Type B pancreatic cell (in vitro differentiated cells): ENCODE measurements at regions not wholly inside any gene's neighbourhood (a gene's known extent, or its start where the extent isn't known, plus 50 kb on each side); places are given as distances from the start of the nearest gene placed in this dataset.

ENCODE experiments used
- DNase-seq: peaks from one replicate; pipeline ENCODE4 v3.0.0; 2021; ENCODE audit warnings: mixed read lengths; ENCODE audit not compliant: unreplicated experiment; ENCODE audit errors: extremely low spot score
- H3K27ac Mint-ChIP-seq: 2 replicates; pipeline ENCODE4 v1.8.0; 2021; ENCODE audit warnings: mild to moderate bottlenecking, mixed read lengths
- H3K27me3 Mint-ChIP-seq: 2 replicates; pipeline ENCODE4 v1.8.0; 2021; ENCODE audit warnings: mixed read lengths
- H3K36me3 Mint-ChIP-seq: 2 replicates; pipeline ENCODE4 v1.8.0; 2021; ENCODE audit warnings: mixed read lengths
- H3K4me1 Mint-ChIP-seq: one replicate; pipeline ENCODE4 v1.8.0; 2021; ENCODE audit warnings: mixed read lengths; ENCODE audit not compliant: unreplicated experiment
- H3K4me3 Mint-ChIP-seq: 2 replicates; pipeline ENCODE4 v1.8.0; 2021; ENCODE audit warnings: mild to moderate bottlenecking, mixed read lengths
- H3K9me3 Mint-ChIP-seq: 2 replicates; pipeline ENCODE4 v1.8.0; 2021; ENCODE audit warnings: mixed read lengths
- CTCF ChIP-seq: fragments of 200-600 bp; sonication (generic); conservative IDR thresholded peaks from 2 replicates; pipeline ENCODE4 v1.5.0; 2021; ENCODE audit warnings: antibody characterized with exemption, mild to moderate bottlenecking

GRCh38 chr4:14434483-14434882 lies 567.8 kb upstream of the CPEB2 start:
- no peak for DNase-seq
- Mint-ChIP-seq H3K4me3 (no peak overlapping the region), H3K36me3 (no peaks in the 10 kb centered on the region), H3K9me3 (no peaks in the 10 kb centered on the region), H3K4me1 (no peaks in the 10 kb centered on the region), H3K27ac (no peak overlapping the region), H3K27me3 (no peaks in the 10 kb centered on the region)
- TF ChIP-seq CTCF = no peak

GRCh38 chr4:14434916-14435315 lies 567.4 kb upstream of the CPEB2 start:
- no peak for DNase-seq
- Mint-ChIP-seq H3K27ac (no peak overlapping the region), H3K27me3 (no peaks in the 10 kb centered on the region), H3K9me3 (no peaks in the 10 kb centered on the region), H3K4me1 (no peaks in the 10 kb centered on the region), H3K36me3 (no peaks in the 10 kb centered on the region), H3K4me3 (no peak overlapping the region)
- no peak for TF ChIP-seq CTCF

GRCh38 chr4:14441561-14441960 lies 560.7 kb upstream of the CPEB2 start:
- H3K4me1 Mint-ChIP-seq = no peaks in the 10 kb centered on the region
- H3K36me3 Mint-ChIP-seq = no peaks in the 10 kb centered on the region
- H3K9me3 Mint-ChIP-seq = no peaks in the 10 kb centered on the region
- H3K27me3 Mint-ChIP-seq = peaks cover 9% of the 10 kb centered on the region
- no peak for TF ChIP-seq CTCF
- no peak overlapping the region for H3K27ac Mint-ChIP-seq
- no peak overlapping the region for H3K4me3 Mint-ChIP-seq
- DNase-seq = no peak

- H3K27me3 Mint-ChIP-seq = peaks cover 17% of the 10 kb centered on the region
- H3K4me1 Mint-ChIP-seq = no peaks in the 10 kb centered on the region
- no peak overlapping the region for H3K27ac Mint-ChIP-seq
- TF ChIP-seq CTCF = no peak
- DNase-seq = no peak
- no peaks in the 10 kb centered on the region for H3K36me3 Mint-ChIP-seq
- H3K9me3 Mint-ChIP-seq = no peaks in the 10 kb centered on the region
- H3K4me3 Mint-ChIP-seq = no peak overlapping the region
Measured at GRCh38 chr4:14445882-14446281, 556.4 kb upstream of the CPEB2 start.

GRCh38 chr4:14446311-14446710 lies 556.0 kb upstream of the CPEB2 start:
- peaks cover 17% of the 10 kb centered on the region for H3K27me3 Mint-ChIP-seq
- no peaks in the 10 kb centered on the region for H3K9me3 Mint-ChIP-seq
- DNase-seq = no peak
- H3K27ac Mint-ChIP-seq = no peak overlapping the region
- H3K36me3 Mint-ChIP-seq = no peaks in the 10 kb centered on the region
- no peak for TF ChIP-seq CTCF
- H3K4me3 Mint-ChIP-seq = no peak overlapping the region
- H3K4me1 Mint-ChIP-seq = no peaks in the 10 kb centered on the region

GRCh38 chr4:14446904-14447303 lies 555.4 kb upstream of the CPEB2 start:
- H3K4me3 Mint-ChIP-seq = no peak overlapping the region
- H3K9me3 Mint-ChIP-seq = no peaks in the 10 kb centered on the region
- H3K27me3 Mint-ChIP-seq = peaks cover 17% of the 10 kb centered on the region
- no peaks in the 10 kb centered on the region for H3K36me3 Mint-ChIP-seq
- H3K27ac Mint-ChIP-seq = no peak overlapping the region
- no peak for DNase-seq
- no peak for TF ChIP-seq CTCF
- H3K4me1 Mint-ChIP-seq = no peaks in the 10 kb centered on the region
